ENCODE measurements at regions not wholly inside any gene's neighbourhood (a gene's known extent, or its start where the extent isn't known, plus 50 kb on each side); places are given as distances from the start of the nearest gene placed in this dataset.

DNA sequence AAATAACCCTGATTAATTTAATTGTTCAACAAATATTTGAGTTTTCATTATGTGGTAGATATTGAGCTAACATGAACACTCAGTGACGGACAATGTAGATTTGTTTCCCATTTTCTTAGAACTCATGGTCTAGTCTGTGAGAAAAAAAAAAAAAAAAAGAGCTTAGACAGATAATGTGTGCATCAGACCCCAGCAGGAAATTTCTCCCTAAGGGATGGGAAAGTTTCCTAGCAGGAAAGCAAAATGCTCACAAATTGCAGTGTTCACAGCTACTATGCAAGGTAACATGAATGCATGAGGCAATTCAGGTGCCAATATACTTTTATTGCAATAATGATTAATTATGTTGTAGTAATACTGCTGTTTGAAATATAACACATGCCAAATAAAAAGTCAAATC, 843.2 kb upstream of the SLIT2 start:
- no peak overlapping the region for H3K4me3 ChIP-seq (ENCODE audit: control insufficient read depth, low read depth, low read length)
- DNase-seq (ENCODE audit: low read depth), result no peak
- TF ChIP-seq, protein P1, sequence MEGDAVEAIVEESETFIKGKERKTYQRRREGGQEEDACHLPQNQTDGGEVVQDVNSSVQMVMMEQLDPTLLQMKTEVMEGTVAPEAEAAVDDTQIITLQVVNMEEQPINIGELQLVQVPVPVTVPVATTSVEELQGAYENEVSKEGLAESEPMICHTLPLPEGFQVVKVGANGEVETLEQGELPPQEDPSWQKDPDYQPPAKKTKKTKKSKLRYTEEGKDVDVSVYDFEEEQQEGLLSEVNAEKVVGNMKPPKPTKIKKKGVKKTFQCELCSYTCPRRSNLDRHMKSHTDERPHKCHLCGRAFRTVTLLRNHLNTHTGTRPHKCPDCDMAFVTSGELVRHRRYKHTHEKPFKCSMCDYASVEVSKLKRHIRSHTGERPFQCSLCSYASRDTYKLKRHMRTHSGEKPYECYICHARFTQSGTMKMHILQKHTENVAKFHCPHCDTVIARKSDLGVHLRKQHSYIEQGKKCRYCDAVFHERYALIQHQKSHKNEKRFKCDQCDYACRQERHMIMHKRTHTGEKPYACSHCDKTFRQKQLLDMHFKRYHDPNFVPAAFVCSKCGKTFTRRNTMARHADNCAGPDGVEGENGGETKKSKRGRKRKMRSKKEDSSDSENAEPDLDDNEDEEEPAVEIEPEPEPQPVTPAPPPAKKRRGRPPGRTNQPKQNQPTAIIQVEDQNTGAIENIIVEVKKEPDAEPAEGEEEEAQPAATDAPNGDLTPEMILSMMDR (conservative IDR thresholded peaks at IDR 0.05; ENCODE audit: control insufficient read depth, insufficient read depth, low read depth, low read length), result no peak

DNA sequence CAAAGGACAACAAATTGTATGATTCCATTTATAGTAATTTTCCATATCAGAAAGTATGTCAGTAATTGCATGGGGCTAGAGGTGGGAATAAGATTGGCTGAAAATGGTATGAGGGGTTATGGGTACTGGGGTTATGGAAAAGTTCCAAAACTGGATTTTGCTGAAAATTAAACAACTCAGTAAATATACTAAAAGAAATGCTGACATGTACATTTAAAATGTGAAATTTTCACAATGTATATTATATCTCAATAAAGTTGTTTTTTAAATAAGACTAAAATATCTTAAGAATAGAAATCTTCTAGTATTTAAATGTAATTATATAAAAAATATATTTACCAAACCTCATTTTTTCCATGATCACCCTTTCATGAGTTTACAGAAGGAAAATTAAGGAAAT, 844.9 kb upstream of the SLIT2 start:
- H3K4me3 ChIP-seq (ENCODE audit: control insufficient read depth, low read depth, low read length), result no peak overlapping the region
- DNase-seq (ENCODE audit: low read depth), result no peak
- TF ChIP-seq, protein P1 (conservative IDR thresholded peaks at IDR 0.05; ENCODE audit: control insufficient read depth, insufficient read depth, low read depth, low read length), result no peak

GRCh38 chr4:19403786-19404370, 847.8 kb upstream of the SLIT2 start:
- H3K4me3 ChIP-seq (ENCODE audit: control insufficient read depth, low read depth, low read length), result no peak overlapping the region
- TF ChIP-seq, protein P1 (conservative IDR thresholded peaks at IDR 0.05; ENCODE audit: control insufficient read depth, insufficient read depth, low read depth, low read length), result no peak
- no peak for DNase-seq (ENCODE audit: low read depth)

- no peak overlapping the region for H3K4me3 ChIP-seq (ENCODE audit: control insufficient read depth, low read depth, low read length)
- TF ChIP-seq, protein P1 (conservative IDR thresholded peaks at IDR 0.05; ENCODE audit: control insufficient read depth, insufficient read depth, low read depth, low read length), result no peak
- peak; percentile 20 for DNase-seq (ENCODE audit: low read depth)
Observed at GRCh38 chr4:19402581-19403065, 849.1 kb upstream of the SLIT2 start.

- TF ChIP-seq, protein P1 (conservative IDR thresholded peaks at IDR 0.05; ENCODE audit: control insufficient read depth, insufficient read depth, low read depth, low read length), result no peak
- DNase-seq (ENCODE audit: low read depth), result no peak
- H3K4me3 ChIP-seq (ENCODE audit: control insufficient read depth, low read depth, low read length), result no peak overlapping the region
Observed at GRCh38 chr4:19401301-19402080, 850.2 kb upstream of the SLIT2 start.

DNA sequence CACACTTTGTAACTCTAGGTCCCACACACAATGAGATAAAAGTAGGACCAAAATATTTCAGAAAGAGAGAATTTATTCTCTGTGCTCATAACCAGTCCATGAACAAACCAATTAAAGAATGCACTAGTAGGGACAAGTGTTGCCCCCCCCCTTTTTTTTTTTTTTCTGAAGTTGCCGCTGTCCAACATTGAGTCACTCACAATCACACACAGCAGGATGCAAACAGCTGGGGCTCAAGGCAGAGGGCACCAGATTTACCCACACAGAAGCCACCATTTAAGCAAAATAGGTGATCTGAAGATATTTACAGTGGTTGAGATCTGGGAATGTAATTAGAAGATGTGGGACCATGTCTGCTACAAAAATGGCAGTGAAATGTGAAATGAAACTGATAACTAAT, 850.9 kb upstream of the SLIT2 start:
- no peak overlapping the region for H3K4me3 ChIP-seq (ENCODE audit: control insufficient read depth, low read depth, low read length)
- no peak for DNase-seq (ENCODE audit: low read depth)
- TF ChIP-seq, protein P1 (conservative IDR thresholded peaks at IDR 0.05; ENCODE audit: control insufficient read depth, insufficient read depth, low read depth, low read length), result no peak
